Fibroblast of upper back skin (primary cell): ENCODE measurements at regions not wholly inside any gene's neighbourhood (a gene's known extent, or its start where the extent isn't known, plus 50 kb on each side); places are given as distances from the start of the nearest gene placed in this dataset.
A peak's percentile ranks its signal among the peaks of the same experiment; 100 is the strongest.

Experiments
- DNase-seq: peaks from one replicate; pipeline ENCODE4 v3.0.0-alpha.2; 2013

- no peak for DNase-seq
These were observed 370.3 kb upstream of the ADGRL2 start for GRCh38 chr1:81430236-81430938.

DNA sequence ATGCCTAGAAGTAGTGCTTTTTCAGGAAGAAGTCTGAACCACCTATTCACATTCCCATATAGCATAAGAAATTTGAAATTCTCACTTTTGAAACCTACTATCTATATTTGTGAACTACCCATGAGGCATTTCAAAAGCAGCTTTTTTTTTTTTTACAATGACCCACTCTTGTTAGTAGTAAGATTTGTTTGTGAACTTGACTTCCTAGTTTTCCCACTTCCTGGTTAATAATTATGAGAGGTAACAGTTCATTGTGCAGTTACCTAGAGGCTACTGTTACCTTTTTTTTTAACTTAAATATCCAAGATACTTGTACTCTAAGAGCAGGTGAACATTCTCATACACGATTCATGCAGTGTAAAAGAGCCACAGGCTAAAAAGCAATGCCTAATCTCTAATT, 371.7 kb upstream of the ADGRL2 start:
- no peak for DNase-seq

- DNase-seq: no peak
These were observed 375.9 kb upstream of the ADGRL2 start for GRCh38 chr1:81424816-81425215.

- peak; percentile 62 for DNase-seq
These were observed 376.7 kb upstream of the ADGRL2 start for GRCh38 chr1:81424061-81424460.

DNA sequence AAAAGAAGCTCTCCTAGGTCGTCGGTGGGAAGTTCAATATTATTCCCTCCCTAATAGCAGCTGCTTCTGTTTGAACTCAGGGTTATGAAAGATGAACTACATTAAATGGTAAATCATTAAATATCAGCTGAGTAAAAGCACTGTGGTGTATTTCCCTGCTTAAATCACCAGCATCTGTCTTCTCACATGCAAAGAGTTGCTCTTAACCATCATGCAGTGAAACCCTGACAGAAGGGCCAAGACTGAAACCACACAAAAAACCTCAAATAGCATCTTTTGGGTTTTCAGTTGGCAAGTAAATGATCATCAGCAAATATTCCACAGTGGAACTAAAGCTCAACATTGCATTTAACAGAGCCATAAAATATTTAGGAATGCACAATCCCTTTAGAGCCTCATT, 380.0 kb upstream of the ADGRL2 start:
- peak; percentile 59 for DNase-seq

GRCh38 chr1:81414488-81415015, 386.2 kb upstream of the ADGRL2 start:
- DNase-seq: peak; percentile 51

- DNase-seq: no peak
These were observed 387.8 kb upstream of the ADGRL2 start for GRCh38 chr1:81412954-81413353.

DNA sequence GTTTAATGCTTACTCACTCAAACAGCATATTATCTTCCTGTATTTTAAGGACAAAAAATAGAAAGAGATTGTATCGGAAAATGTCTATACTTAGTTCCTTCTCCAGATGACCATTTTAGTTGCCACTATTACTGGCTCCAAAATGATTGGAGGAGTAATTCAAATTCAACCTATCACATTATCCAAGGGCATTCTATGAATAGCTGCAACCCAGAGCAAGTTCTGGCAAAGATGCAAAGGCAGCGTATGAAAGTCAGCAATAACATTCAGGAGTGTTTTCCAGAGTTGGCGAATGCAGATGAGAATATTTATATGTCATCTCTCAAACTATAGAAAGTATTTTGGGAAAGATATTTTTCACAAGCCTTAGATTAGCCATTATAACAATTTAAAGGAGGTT, 389.8 kb upstream of the ADGRL2 start:
- no peak for DNase-seq

DNA sequence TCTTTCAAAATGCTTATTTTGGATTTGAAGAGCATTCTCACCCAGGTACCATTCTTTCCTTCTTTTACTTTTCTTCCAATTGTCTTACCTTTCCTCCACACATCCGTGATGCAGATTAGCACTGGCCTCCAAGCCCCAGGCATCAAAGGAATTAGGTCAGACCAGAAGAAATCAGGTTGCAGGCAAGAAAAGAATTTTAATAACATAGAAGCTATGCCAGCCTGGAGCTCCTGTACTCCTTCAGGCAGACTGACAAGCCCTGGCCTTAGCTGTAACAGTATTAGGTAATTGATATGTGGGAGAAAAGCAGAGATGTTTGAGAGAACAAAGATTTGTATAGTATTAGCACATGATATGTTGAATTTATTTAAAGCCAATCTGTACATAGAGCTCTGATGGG, 390.4 kb upstream of the ADGRL2 start:
- no peak for DNase-seq

GRCh38 chr1:81409780-81410274, 390.9 kb upstream of the ADGRL2 start:
- DNase-seq: peak; percentile 57

DNA sequence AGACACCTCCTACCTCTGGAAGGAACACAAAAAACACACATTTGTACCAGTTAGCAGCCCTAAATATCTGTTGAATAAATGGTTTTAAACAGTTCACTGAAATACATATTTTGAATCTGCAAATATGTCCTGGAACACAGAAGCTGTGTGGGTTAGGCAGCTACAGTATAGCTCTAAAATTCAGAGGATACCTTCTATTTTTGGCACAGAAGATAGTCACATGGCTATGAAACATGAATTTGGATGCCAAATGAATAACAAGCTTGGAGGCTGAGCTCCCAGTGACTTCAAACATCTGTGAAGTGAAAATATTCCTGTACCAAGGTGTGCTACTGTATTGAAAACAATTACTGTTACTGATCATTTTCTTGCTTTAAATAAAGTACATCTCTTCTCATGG, 391.5 kb upstream of the ADGRL2 start:
- no peak for DNase-seq

GRCh38 chr1:81408419-81408818, 392.3 kb upstream of the ADGRL2 start:
- no peak for DNase-seq

DNA sequence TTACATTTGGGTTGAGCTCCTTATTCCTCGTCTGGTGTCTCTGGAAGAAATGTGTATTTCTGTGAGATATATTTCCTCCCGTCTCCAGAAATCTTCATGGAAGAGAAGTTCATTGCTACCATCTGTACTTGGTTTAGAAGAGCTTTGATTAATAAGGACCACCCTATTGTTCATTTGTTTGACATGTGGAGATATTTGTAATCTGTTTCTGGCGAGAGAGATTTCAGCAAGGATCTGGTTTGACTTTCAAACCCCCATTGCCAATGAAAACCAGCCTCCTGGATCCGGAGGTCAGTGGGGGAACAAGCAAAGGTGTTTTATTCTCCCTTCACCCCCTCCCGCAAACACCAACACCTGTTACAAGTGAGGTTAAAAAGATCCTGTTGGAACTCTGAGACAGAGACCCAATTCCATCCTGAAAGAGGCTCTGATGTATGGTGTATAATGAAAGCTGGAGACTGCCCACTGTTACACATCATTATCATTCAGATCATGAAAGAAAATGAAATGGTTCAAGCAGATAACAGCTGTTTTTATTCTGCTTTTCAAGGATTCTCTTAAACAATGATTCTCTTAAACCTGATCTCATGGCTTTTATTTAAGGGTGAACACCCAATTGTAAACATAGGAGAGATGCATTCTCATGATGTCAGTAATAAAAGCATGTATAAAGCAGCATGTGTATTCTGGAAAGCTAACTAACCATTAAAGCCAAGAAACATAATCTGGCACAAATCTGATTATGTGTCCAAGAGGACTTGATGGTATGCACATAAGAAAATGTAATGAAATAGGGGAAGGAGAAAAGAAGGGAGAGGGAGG, 393.5 kb upstream of the ADGRL2 start:
- DNase-seq: no peak

- DNase-seq: no peak
These were observed 394.3 kb upstream of the ADGRL2 start for GRCh38 chr1:81406292-81406999.

- DNase-seq: no peak
These were observed 402.7 kb upstream of the ADGRL2 start for GRCh38 chr1:81398041-81398440.

- no peak for DNase-seq
These were observed 408.1 kb upstream of the ADGRL2 start for GRCh38 chr1:81392526-81393226.

DNA sequence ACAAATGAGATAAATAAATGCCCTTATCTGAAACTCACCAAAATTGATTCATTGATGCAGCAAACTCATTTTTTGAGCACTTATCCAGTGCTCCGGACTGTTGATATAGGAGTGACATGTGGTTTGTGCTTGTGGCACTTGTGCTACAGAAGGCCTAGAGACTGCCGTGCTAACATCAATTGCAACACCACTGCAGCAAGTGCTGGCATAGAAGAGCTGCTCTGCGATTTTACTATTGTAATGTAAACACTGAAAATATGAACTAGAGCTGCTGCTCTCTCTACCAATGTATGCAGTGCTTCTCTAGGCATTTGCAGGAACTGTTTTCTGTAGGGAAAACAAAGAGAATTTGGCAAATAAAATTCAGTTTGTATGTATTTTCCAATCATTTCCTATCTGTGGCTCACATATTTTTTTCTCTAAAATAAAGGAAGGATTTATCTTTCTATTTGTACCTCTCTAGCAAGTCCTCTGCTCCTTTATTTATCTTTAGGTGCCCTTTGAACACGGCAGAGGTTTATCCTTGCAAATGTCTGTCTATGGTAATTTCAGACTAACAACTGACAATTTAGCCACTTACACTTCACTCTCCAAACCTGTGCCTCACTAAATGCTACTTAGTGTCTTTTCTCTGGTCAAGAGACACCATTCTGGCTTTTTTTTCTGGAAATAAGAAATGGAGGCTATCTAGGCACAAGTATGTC, 409.5 kb upstream of the ADGRL2 start:
- DNase-seq: no peak

DNA sequence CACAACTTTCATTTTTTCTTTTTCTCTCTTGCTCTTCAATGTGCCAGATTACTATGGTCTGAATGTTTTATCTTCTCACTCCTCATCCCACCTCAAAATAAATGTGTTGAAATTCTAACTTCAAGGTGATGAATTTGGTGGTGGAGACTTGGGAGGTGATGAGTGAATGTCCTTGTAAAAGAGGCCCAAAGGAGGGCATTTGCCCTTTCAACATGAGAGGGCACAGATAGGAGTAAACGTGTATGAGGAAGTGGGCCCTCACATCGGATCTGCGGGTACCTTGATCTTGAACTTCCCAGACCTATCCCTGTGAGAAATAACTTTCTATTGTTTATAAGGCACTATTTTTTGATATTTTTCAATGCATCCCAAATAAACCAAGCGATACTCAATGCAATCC, 412.3 kb upstream of the ADGRL2 start:
- DNase-seq: no peak

- DNase-seq: no peak
These were observed 413.3 kb upstream of the ADGRL2 start for GRCh38 chr1:81387446-81387845.

DNA sequence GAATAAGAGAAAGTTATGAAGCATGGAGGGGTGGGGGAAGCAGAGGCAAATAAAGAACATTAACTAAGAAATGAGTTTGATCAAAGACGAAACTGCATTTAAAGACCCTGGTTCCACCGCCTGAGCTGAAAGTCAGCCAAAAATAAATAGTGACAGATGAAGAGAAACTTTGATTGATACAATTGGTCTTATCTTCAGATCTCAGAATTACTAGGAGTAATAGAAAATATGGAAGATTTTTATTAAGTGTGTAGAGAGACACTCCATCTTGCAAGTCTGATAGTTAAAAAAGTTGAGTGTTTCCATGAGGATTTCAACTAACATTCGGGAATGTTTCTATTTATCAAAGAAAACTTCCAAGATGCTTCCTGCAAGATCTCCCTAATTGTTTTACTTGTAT, 418.2 kb upstream of the ADGRL2 start:
- no peak for DNase-seq

GRCh38 chr1:81381881-81382280, 418.9 kb upstream of the ADGRL2 start:
- DNase-seq: no peak

GRCh38 chr1:81380436-81380835, 420.3 kb upstream of the ADGRL2 start:
- DNase-seq: no peak
